SU-DHL-6 (cell line): ENCODE measurements at regions not wholly inside any gene's neighbourhood (a gene's known extent, or its start where the extent isn't known, plus 50 kb on each side); places are given as distances from the start of the nearest gene placed in this dataset.

Experiments used
- H2AFZ ChIP-seq: fragments of 200-600 bp; sonication (generic); 2 replicates; pipeline ENCODE4 v1.6.1; 2014; ENCODE audit warnings: low read depth, mild to moderate bottlenecking, moderate library complexity, mixed read lengths, antibody characterized with exemption, low read length; ENCODE audit not compliant: severe bottlenecking
- H3F3A ChIP-seq: fragments of 200-600 bp; shearing (Covaris generic); 2 replicates; pipeline ENCODE4 v1.6.0; 2016; ENCODE audit warnings: antibody characterized with exemption, mild to moderate bottlenecking; ENCODE audit not compliant: insufficient read depth
- H3K27ac ChIP-seq: fragments of 200-600 bp; sonication (generic); 2 replicates; pipeline ENCODE4 v1.5.1; 2016; ENCODE audit warnings: low read depth, mild to moderate bottlenecking, low read length, moderate library complexity, mixed read lengths
- H3K27me3 ChIP-seq: fragments of 200-600 bp; sonication (generic), shearing (Covaris generic); 2 replicates; pipeline ENCODE4 v1.6.0; 2014; ENCODE audit warnings: mild to moderate bottlenecking, low read length
- H3K36me3 ChIP-seq: fragments of 200-600 bp; sonication (generic); 2 replicates; pipeline ENCODE4 v1.6.1; 2014; ENCODE audit warnings: mild to moderate bottlenecking, low read length, mixed read lengths
- H3K4me2 ChIP-seq: fragments of 300-600, 200-600 bp; shearing (Covaris generic), sonication (generic); 2 replicates; pipeline ENCODE4 v1.6.0; 2014; ENCODE audit warnings: low read length, low read depth, mild to moderate bottlenecking; ENCODE audit not compliant: poor library complexity, severe bottlenecking
- H3K4me3 ChIP-seq: fragments of 200-600 bp; sonication (generic); 2 replicates; pipeline ENCODE4 v1.5.1; 2014; ENCODE audit warnings: antibody characterized with exemption, low read length, mild to moderate bottlenecking, mixed read lengths; ENCODE audit not compliant: insufficient read depth, poor library complexity, severe bottlenecking
- H3K79me2 ChIP-seq: fragments of 200-600 bp; sonication (generic); 2 replicates; pipeline ENCODE4 v1.6.1; 2014; ENCODE audit warnings: mild to moderate bottlenecking, low read length, moderate library complexity; ENCODE audit not compliant: insufficient read depth
- H3K9ac ChIP-seq: fragments of 200-600 bp; sonication (generic); 2 replicates; pipeline ENCODE4 v1.7.0; 2014; ENCODE audit warnings: mild to moderate bottlenecking, low read length
- H3K9me2 ChIP-seq: fragments of 200-600 bp; sonication (generic); replicated peaks from 2 replicates; pipeline ENCODE4 v1.6.1; 2014; ENCODE audit warnings: low read length; ENCODE audit not compliant: insufficient read depth
- H3K9me3 ChIP-seq: fragments of 200-600 bp; sonication (generic); 2 replicates; pipeline ENCODE4 v1.6.1; 2014; ENCODE audit warnings: low read length, mixed read lengths; ENCODE audit not compliant: insufficient read depth
- H4K20me1 ChIP-seq: fragments of 200-600 bp; sonication (generic); 2 replicates; pipeline ENCODE4 v1.6.1; 2014; ENCODE audit warnings: low read depth, mild to moderate bottlenecking, antibody characterized with exemption, low read length, moderate library complexity, mixed read lengths
- EZH2phosphoT487 ChIP-seq: fragments of 200-600 bp; sonication (generic), shearing (Covaris generic); conservative IDR thresholded peaks from 2 replicates; pipeline ENCODE4 v1.6.1; 2018; ENCODE audit warnings: mild to moderate bottlenecking, antibody characterized with exemption, low read length, moderate library complexity, mixed read lengths
- TF ChIP-seq, protein P1 (sequence below): fragments of 200-600 bp; sonication (generic); IDR thresholded peaks from one replicate; pipeline ENCODE4 v1.5.1; 2017; ENCODE audit warnings: antibody characterized with exemption, mild to moderate bottlenecking, low read length, moderate library complexity; ENCODE audit not compliant: insufficient read depth, poor library complexity, severe bottlenecking

DNA sequence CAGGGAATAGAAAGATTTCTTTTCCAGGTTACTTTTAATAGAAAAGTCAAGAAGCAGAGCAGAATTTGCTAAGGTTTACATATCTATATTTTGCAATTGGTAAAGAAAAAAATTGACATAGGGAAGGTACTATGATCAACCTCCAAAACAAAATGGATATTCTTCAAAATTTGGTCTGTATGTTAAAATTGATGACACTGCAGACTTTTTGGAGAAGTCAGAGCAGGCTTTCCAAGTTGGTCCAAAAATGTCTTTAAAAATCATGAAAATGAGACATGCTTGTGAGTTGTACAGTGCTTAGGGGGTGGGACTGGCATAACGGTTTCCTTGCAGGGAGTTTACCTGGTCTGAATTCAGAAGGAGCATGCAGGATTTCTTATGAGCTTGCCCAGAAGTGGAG is 77.0 kb downstream of the TFPI2 start:
- Histone ChIP-seq H3K4me3 (no peak overlapping the region), H3K36me3 (no peaks in the 10 kb centered on the region), H3K9me3 (no peaks in the 10 kb centered on the region), H3K27me3 (no peaks in the 10 kb centered on the region), H3K27ac (no peak overlapping the region), H3K79me2 (no peaks in the 10 kb centered on the region), H2AFZ (no peak overlapping the region), H3K9me2 (no peaks in the 10 kb centered on the region), H3K4me2 (no peak overlapping the region), H3K9ac (no peak overlapping the region), H3F3A (no peaks in the 10 kb centered on the region), H4K20me1 (no peaks in the 10 kb centered on the region)
- TF ChIP-seq, protein P1, sequence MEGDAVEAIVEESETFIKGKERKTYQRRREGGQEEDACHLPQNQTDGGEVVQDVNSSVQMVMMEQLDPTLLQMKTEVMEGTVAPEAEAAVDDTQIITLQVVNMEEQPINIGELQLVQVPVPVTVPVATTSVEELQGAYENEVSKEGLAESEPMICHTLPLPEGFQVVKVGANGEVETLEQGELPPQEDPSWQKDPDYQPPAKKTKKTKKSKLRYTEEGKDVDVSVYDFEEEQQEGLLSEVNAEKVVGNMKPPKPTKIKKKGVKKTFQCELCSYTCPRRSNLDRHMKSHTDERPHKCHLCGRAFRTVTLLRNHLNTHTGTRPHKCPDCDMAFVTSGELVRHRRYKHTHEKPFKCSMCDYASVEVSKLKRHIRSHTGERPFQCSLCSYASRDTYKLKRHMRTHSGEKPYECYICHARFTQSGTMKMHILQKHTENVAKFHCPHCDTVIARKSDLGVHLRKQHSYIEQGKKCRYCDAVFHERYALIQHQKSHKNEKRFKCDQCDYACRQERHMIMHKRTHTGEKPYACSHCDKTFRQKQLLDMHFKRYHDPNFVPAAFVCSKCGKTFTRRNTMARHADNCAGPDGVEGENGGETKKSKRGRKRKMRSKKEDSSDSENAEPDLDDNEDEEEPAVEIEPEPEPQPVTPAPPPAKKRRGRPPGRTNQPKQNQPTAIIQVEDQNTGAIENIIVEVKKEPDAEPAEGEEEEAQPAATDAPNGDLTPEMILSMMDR = no peak
- no peak for TF ChIP-seq EZH2phosphoT487

DNA sequence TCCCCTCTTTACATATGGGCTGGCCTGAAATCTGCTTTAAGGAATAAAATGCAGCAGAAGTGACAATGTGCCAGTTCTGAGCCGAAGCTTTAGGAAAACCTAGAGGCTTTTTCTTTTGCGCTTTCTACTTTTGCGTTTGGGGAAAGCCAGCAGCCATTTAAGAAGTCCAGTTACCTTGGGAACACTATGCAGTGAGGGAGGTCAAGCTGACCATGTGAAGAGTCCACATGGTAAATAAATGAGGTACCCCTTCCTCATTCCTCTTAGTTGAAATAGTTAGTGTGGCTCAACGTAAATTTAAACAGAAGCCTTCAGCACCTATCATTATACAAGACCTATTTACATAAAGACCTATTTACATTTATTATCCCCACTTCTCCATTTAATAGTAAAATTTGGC is 78.5 kb downstream of the TFPI2 start:
- no peaks in the 10 kb centered on the region for H3K9me3 ChIP-seq
- H3K9ac ChIP-seq = no peak overlapping the region
- no peak overlapping the region for H3K4me2 ChIP-seq
- TF ChIP-seq, protein P1 = no peak
- no peak for TF ChIP-seq EZH2phosphoT487
- no peaks in the 10 kb centered on the region for H3K36me3 ChIP-seq
- no peak overlapping the region for H3K4me3 ChIP-seq
- H3K27me3 ChIP-seq = no peaks in the 10 kb centered on the region
- H2AFZ ChIP-seq = no peak overlapping the region
- H3F3A ChIP-seq = no peaks in the 10 kb centered on the region
- H3K9me2 ChIP-seq = no peaks in the 10 kb centered on the region
- H3K27ac ChIP-seq = no peak overlapping the region
- H3K79me2 ChIP-seq = no peaks in the 10 kb centered on the region
- H4K20me1 ChIP-seq = no peaks in the 10 kb centered on the region

DNA sequence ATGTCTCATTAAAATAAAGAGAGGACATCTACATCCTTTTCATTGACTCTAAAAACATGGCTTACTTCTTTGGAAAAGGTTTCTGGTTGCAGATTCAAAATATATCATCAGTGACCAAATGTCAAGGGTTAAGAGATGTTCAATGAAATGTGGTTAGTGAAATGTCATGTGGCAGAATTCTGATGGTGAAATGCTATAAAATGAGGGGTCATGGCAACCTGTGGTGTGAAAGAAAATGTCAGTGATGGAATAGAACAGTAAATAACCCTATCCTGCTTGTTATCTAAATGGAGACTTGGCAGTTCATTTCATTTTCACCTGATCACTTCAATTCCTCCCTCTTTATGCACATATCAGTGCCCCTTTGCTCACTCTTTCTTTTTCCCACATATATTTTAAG is 79.4 kb downstream of the TFPI2 start:
- H3K9me3 ChIP-seq = no peaks in the 10 kb centered on the region
- H4K20me1 ChIP-seq = no peaks in the 10 kb centered on the region
- H3K79me2 ChIP-seq = no peaks in the 10 kb centered on the region
- TF ChIP-seq EZH2phosphoT487 = no peak
- TF ChIP-seq, protein P1 = no peak
- no peaks in the 10 kb centered on the region for H3K36me3 ChIP-seq
- H3K9me2 ChIP-seq = no peaks in the 10 kb centered on the region
- no peak overlapping the region for H3K9ac ChIP-seq
- H3K27ac ChIP-seq = no peak overlapping the region
- no peaks in the 10 kb centered on the region for H3F3A ChIP-seq
- no peak overlapping the region for H2AFZ ChIP-seq
- H3K4me3 ChIP-seq = no peak overlapping the region
- no peaks in the 10 kb centered on the region for H3K27me3 ChIP-seq
- no peak overlapping the region for H3K4me2 ChIP-seq
